Stimulated activated naive CD8-positive, alpha-beta T cell treated with anti-CD3 and anti-CD28 coated beads, Interleukin-15, amount 100 ng/mL, for 72 hours (primary cell): ENCODE measurements at regions not wholly inside any gene's neighbourhood (a gene's known extent, or its start where the extent isn't known, plus 50 kb on each side); places are given as distances from the start of the nearest gene placed in this dataset.
"Not testable (repeated sequence)": the region's sequence is repeated elsewhere in the genome, so short reads cannot be mapped to it uniquely, and the experiment has no call there.

Experiments used
- ATAC-seq: fragments of 150-1000 bp; cut with Tn5 transposase; 2 replicates; pipeline ENCODE4 v1.10.0; 2021; ENCODE audit warnings: mild to moderate bottlenecking, moderate library complexity
- DNase-seq, 2 donors: peaks; one replicate each; pipeline ENCODE4 v3.0.0; 2021 to 2022
- H3K27ac Mint-ChIP-seq, 2 donors: one replicate each; pipeline ENCODE4 v1.8.0; 2022; ENCODE audit warnings: mild to moderate bottlenecking in 2 of 2, mixed read lengths in 2 of 2, moderate library complexity in 2 of 2
- H3K27me3 Mint-ChIP-seq: one replicate; pipeline ENCODE4 v1.8.0; 2022; ENCODE audit warnings: mixed read lengths
- H3K4me1 Mint-ChIP-seq: one replicate; pipeline ENCODE4 v1.8.0; 2022; ENCODE audit warnings: mild to moderate bottlenecking, mixed read lengths
- H3K4me3 Mint-ChIP-seq, 2 donors: one replicate each; pipeline ENCODE4 v1.8.0; 2022; ENCODE audit warnings: mild to moderate bottlenecking in 2 of 2, mixed read lengths in 2 of 2, moderate library complexity in 1 of 2
- H3K9me3 Mint-ChIP-seq, 2 donors: one replicate each; pipeline ENCODE4 v1.8.0; 2022; ENCODE audit warnings: mixed read lengths in 2 of 2

DNA sequence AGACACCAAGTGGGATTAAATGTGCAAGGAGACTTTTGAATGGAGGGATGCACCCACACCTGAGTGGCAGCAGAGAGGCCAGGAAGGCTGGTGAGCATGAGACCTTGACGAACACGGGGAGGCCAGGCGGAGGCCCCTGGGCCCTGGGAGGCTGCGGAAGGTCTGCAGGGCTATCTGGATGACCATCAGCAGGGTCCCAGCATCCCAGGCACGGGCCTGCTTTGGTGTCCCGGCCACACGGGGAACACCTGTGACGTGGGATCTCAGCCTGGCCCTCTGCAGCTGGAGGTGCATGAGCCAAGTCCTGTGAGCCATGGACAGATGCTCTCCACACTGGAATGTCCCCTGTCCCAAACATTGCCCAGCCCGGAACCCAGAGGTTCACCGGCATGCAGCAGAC is 174.0 kb upstream of the FOXD4L5 start:
- H3K9me3 Mint-ChIP-seq, result peaks cover 16 to 46% of the 10 kb centered on the region in 2 donors
- DNase-seq, result no peak
- H3K4me3 Mint-ChIP-seq, result no peak overlapping the region
- H3K27ac Mint-ChIP-seq, result no peak overlapping the region
- ATAC-seq, result no peak
- H3K27me3 Mint-ChIP-seq, result no peaks in the 10 kb centered on the region
- no peaks in the 10 kb centered on the region for H3K4me1 Mint-ChIP-seq

DNA sequence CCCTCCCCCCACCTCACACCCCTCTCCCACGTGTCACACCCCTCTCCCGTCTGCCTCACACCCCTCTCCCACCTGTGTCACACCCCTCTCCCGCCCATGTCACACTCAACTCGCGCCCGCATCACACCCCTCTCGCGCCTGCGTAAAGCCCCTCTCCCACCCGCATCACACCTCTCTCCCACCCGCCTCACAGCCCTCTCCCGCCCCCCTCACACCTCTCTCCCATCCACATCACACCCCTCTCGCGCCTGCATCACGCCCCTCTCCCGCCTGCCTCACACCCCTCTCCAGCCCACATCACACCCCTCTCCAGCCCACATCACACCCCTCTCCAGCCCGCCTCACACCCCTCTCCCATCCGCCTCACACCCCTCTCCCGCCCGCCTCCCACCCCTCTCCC is 173.5 kb upstream of the FOXD4L5 start:
- H3K4me1 Mint-ChIP-seq, result no peaks in the 10 kb centered on the region
- peaks cover 14 to 46% of the 10 kb centered on the region in 2 donors for H3K9me3 Mint-ChIP-seq

GRCh38 chr9:65456991-65457390 is 172.0 kb upstream of the FOXD4L5 start:
- H3K27me3 Mint-ChIP-seq, H3K27ac Mint-ChIP-seq, ATAC-seq, H3K4me3 Mint-ChIP-seq, H3K4me1 Mint-ChIP-seq, DNase-seq: not testable (repeated sequence)
- H3K9me3 Mint-ChIP-seq, result peaks cover 16 to 40% of the 10 kb centered on the region in 2 donors

More for the DNA sequence above, 173.5 kb upstream of the FOXD4L5 start:
- Mint-ChIP-seq H3K27me3 (no peaks in the 10 kb centered on the region), H3K4me3 (no peak overlapping the region), H3K27ac (no peak overlapping the region)
- ATAC-seq, result peak; percentile 61
- no peak for DNase-seq

- H3K4me1 Mint-ChIP-seq, DNase-seq, H3K4me3 Mint-ChIP-seq, H3K27me3 Mint-ChIP-seq: not testable (repeated sequence)
- Mint-ChIP-seq H3K9me3 (peaks cover 23 to 47% of the 10 kb centered on the region in 2 donors), H3K27ac (peak overlapping the region in 1 of 2 donors; percentile 83)
- ATAC-seq, result peak; percentile 23
These were observed 171.0 kb upstream of the FOXD4L5 start for GRCh38 chr9:65455751-65456647.

- not testable (repeated sequence) for H3K27ac Mint-ChIP-seq, ATAC-seq, H3K27me3 Mint-ChIP-seq, H3K4me3 Mint-ChIP-seq, H3K4me1 Mint-ChIP-seq, DNase-seq
- peaks cover 25 to 50% of the 10 kb centered on the region in 2 donors for H3K9me3 Mint-ChIP-seq
These were observed 170.1 kb upstream of the FOXD4L5 start for GRCh38 chr9:65455136-65455535.

- H3K4me3 Mint-ChIP-seq, DNase-seq, H3K4me1 Mint-ChIP-seq, ATAC-seq, H3K27me3 Mint-ChIP-seq, H3K27ac Mint-ChIP-seq: not testable (repeated sequence)
- peaks cover 24 to 46% of the 10 kb centered on the region in 2 donors for H3K9me3 Mint-ChIP-seq
These were observed 169.7 kb upstream of the FOXD4L5 start for GRCh38 chr9:65454666-65455065.

DNA sequence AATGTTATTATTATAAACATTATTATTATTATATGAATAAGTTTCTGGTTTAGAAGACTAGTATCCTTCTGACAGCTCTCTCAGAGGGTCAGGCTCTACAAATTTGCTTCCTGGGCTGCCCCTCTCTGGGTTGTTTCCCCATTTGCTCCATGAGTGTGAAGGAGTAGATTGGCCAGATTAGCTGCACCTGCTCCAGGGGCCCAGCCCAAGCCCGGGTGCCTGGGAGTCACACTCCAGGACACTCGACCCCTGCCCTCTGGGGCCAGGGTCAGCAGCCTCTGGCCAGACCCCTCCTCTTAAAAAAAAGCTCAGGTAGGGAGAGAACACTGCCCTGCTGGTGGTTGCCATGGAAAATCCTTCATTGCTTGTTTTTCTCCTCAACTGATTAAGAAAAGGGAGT is 169.0 kb upstream of the FOXD4L5 start:
- ATAC-seq, H3K4me3 Mint-ChIP-seq, H3K27me3 Mint-ChIP-seq, H3K4me1 Mint-ChIP-seq, H3K27ac Mint-ChIP-seq, DNase-seq: not testable (repeated sequence)
- peaks cover 20 to 42% of the 10 kb centered on the region in 2 donors for H3K9me3 Mint-ChIP-seq

DNA sequence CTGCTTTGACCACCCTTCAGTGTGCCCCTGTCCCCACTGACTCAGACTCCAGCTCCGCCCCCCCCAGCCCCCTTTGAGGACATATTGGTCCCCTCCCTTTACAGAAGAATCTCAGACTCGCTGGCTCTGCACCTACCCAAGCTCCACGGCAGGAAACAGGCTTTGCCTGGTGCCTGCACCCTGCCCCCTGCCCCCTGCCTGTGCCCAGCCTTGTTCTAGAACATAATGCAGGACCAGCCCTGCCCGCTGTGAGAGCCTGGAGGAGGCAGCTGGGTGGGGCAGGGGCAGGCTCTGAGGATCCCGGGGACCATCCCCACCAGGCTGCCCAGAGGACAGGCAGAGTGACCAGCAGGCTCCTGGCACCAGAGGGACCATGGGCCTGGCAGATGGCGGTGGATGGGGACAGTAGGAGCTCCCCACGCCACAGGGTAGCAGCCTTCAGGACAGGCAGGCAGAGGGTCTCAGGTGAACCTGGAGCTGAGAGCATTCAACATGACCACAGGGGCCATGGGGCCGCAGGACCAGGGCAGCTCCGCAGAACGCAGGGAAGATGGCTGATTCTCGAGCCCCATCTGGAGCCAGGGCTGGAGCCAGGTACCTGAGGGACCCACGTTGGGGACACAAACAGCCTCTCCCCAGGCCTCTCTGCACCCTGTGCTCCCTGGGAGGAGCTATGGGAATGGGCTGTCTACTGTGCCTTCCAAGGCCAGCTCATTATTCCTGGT is 165.0 kb upstream of the FOXD4L5 start:
- DNase-seq, ATAC-seq, H3K27me3 Mint-ChIP-seq, H3K4me3 Mint-ChIP-seq, H3K4me1 Mint-ChIP-seq, H3K27ac Mint-ChIP-seq: not testable (repeated sequence)
- peaks cover 25 to 43% of the 10 kb centered on the region in 2 donors for H3K9me3 Mint-ChIP-seq

DNA sequence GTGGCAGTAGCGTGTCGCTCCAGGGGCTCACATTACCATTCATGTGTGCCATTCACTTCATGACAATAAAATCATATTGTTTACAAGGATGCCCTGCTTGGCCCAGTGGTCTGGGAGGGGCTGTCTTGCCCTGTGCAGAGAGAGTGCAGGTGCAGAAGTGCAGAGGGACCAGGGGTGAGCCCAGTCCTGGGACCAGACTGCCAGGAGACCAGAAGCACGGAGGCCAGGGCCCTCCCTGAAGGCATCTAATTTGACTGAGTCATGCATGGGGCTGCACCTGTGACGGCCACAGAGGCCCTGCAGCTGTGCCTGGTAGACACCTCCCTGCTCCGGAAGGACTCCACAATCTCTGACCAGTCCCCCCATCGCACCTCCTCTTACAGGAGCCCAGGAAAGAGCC is 164.4 kb upstream of the FOXD4L5 start:
- Mint-ChIP-seq H3K4me1 (no peaks in the 10 kb centered on the region), H3K9me3 (peaks cover 25 to 43% of the 10 kb centered on the region in 2 donors), H3K4me3 (no peak overlapping the region), H3K27ac (no peak overlapping the region), H3K27me3 (no peaks in the 10 kb centered on the region)
- DNase-seq (no peak), ATAC-seq (no peak)

DNA sequence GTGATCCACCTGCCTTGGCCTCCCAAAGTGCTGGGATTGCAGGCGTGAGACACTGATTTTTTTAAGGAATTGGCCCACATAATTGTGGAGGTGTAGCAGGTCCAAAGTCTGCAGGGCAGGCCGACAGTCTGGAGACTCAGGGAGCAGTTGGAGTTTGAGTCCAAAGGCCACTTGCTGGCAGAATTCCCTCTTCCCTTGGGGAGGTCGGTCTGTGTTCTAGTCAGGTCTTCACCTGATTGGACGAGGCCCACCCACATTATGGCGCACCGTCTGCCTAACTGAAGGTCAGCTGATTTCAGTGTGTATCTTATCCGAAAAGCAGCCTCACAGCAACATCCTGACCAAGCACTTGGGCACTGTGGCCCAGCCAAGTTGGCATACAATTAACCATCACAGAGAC is 162.1 kb upstream of the FOXD4L5 start:
- not testable (repeated sequence) for H3K4me1 Mint-ChIP-seq, ATAC-seq, DNase-seq, H3K27ac Mint-ChIP-seq, H3K4me3 Mint-ChIP-seq, H3K27me3 Mint-ChIP-seq
- peaks cover 14 to 37% of the 10 kb centered on the region in 2 donors for H3K9me3 Mint-ChIP-seq

GRCh38 chr9:65445991-65446390 is 161.0 kb upstream of the FOXD4L5 start:
- not testable (repeated sequence) for H3K4me3 Mint-ChIP-seq, H3K4me1 Mint-ChIP-seq, H3K27me3 Mint-ChIP-seq, ATAC-seq, DNase-seq, H3K27ac Mint-ChIP-seq
- H3K9me3 Mint-ChIP-seq, result peaks cover 6 to 29% of the 10 kb centered on the region in 2 donors

DNA sequence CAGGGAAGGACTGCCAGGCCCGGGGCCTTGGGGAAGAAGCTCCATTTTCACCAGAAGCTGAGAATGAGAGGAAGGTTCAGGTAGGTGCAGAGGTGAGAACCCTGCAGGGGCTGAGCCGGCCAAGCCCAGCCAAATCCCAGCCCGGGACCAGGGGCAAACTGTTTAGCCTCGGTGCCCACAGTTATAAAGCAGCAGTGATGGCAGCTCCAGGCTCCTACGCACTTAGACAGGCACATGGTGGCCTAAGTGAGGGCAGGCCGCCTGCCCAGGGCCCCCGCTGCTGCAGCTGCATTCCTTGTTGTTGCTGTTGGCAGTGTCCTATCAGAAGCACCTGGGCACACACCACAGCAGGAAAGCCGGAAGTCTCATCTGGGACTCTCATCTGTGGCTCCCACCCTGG is 159.9 kb upstream of the FOXD4L5 start:
- Mint-ChIP-seq H3K9me3 (peaks cover 5 to 26% of the 10 kb centered on the region in 2 donors), H3K27me3 (no peaks in the 10 kb centered on the region), H3K27ac (no peak overlapping the region), H3K4me1 (no peaks in the 10 kb centered on the region), H3K4me3 (no peak overlapping the region)
- no peak for ATAC-seq
- DNase-seq, result no peak

DNA sequence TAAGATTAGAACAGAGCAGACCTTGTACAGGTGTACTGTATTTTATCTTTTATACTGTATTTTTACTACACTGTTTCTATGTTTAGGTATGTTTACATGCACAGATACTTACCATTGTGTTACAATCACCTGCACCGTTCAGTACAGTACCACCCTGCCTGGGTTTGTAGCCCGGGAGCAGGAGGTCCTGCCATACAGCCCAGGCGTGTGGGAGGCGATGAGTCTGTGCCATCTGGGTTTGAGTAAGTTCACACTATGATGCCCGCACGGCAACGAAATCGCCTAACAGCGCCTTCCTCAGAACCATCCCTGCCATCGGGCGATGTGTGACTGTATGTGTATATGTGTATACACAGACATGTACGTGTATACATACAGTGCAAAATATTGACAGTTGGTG is 157.1 kb upstream of the FOXD4L5 start:
- H3K9me3 Mint-ChIP-seq, result peaks cover 12 to 25% of the 10 kb centered on the region in 2 donors
- not testable (repeated sequence) for ATAC-seq, H3K27ac Mint-ChIP-seq, DNase-seq, H3K4me3 Mint-ChIP-seq, H3K27me3 Mint-ChIP-seq, H3K4me1 Mint-ChIP-seq

GRCh38 chr9:65441324-65441920 is 156.4 kb upstream of the FOXD4L5 start:
- H3K4me1 Mint-ChIP-seq, H3K4me3 Mint-ChIP-seq, DNase-seq, ATAC-seq, H3K27me3 Mint-ChIP-seq, H3K27ac Mint-ChIP-seq: not testable (repeated sequence)
- H3K9me3 Mint-ChIP-seq, result peaks cover 12 to 31% of the 10 kb centered on the region in 2 donors

GRCh38 chr9:65437724-65438123 is 152.7 kb upstream of the FOXD4L5 start:
- ATAC-seq (no peak), DNase-seq (no peak)
- Mint-ChIP-seq H3K27me3 (no peaks in the 10 kb centered on the region), H3K4me1 (no peaks in the 10 kb centered on the region), H3K27ac (no peak overlapping the region), H3K9me3 (peaks cover 15 to 29% of the 10 kb centered on the region in 2 donors), H3K4me3 (no peak overlapping the region)
